ENCODE measurements at regions not wholly inside any gene's neighbourhood (a gene's known extent, or its start where the extent isn't known, plus 50 kb on each side); places are given as distances from the start of the nearest gene placed in this dataset.
A peak's percentile ranks its signal among the peaks of the same experiment; 100 is the strongest.

DNA sequence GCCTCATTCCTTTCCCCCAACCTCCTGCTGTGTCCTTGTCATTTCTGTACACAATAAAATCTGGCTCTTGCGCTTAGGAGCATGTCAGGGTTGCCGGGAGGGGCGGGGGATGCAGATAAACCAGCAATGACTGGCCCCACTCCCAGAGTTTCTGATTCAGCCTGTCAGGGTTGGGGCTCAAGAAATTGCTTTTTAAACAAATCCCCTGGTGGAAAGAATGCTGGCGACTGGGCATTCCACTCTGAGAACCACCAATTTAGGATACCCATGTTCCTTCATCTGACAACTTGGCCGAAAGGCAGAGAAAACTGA lies 376.4 kb downstream of the TCERG1L start:
- POLR2A ChIA-PET, result no interaction called here
- CTCF ChIA-PET, result no interaction called here
- TF ChIP-seq EP300 (IDR thresholded peaks at IDR 0.05) (no peak), NPAS2 (CRISPR knock-in tag; IDR thresholded peaks at IDR 0.05; ENCODE audit: borderline replicate concordance) (no peak), NFE2L2 (conservative IDR thresholded peaks at IDR 0.05; ENCODE audit: low read length) (no peak), POLR2A (IDR thresholded peaks at IDR 0.05; ENCODE audit: low read length) (no peak), ESRRA (IDR thresholded peaks at IDR 0.05; ENCODE audit: borderline replicate concordance, low read length) (no peak), JUN (IDR thresholded peaks at IDR 0.05) (no peak), CEBPB (IDR thresholded peaks at IDR 0.05) (no peak), KDM1A (IDR thresholded peaks at IDR 0.05; ENCODE audit: low read depth) (no peak), FOSB (CRISPR knock-in tag; IDR thresholded peaks at IDR 0.05) (no peak), SREBF2 (IDR thresholded peaks at IDR 0.05) (no peak), ZSCAN20 (CRISPR knock-in tag; IDR thresholded peaks at IDR 0.05) (no peak), HES2 (IDR thresholded peaks at IDR 0.05) (no peak), E2F6 (IDR thresholded peaks at IDR 0.05; ENCODE audit: borderline replicate concordance, low read depth) (no peak), GATA3 (IDR thresholded peaks at IDR 0.05; ENCODE audit: borderline replicate concordance) (no peak), KDM5A (IDR thresholded peaks at IDR 0.05) (no peak), HOXB13 (CRISPR knock-in tag; IDR thresholded peaks at IDR 0.05; ENCODE audit: low read depth) (no peak)
- TF ChIP-seq, protein P1, sequence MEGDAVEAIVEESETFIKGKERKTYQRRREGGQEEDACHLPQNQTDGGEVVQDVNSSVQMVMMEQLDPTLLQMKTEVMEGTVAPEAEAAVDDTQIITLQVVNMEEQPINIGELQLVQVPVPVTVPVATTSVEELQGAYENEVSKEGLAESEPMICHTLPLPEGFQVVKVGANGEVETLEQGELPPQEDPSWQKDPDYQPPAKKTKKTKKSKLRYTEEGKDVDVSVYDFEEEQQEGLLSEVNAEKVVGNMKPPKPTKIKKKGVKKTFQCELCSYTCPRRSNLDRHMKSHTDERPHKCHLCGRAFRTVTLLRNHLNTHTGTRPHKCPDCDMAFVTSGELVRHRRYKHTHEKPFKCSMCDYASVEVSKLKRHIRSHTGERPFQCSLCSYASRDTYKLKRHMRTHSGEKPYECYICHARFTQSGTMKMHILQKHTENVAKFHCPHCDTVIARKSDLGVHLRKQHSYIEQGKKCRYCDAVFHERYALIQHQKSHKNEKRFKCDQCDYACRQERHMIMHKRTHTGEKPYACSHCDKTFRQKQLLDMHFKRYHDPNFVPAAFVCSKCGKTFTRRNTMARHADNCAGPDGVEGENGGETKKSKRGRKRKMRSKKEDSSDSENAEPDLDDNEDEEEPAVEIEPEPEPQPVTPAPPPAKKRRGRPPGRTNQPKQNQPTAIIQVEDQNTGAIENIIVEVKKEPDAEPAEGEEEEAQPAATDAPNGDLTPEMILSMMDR (IDR thresholded peaks at IDR 0.05), result no peak
- TF ChIP-seq, protein P2, sequence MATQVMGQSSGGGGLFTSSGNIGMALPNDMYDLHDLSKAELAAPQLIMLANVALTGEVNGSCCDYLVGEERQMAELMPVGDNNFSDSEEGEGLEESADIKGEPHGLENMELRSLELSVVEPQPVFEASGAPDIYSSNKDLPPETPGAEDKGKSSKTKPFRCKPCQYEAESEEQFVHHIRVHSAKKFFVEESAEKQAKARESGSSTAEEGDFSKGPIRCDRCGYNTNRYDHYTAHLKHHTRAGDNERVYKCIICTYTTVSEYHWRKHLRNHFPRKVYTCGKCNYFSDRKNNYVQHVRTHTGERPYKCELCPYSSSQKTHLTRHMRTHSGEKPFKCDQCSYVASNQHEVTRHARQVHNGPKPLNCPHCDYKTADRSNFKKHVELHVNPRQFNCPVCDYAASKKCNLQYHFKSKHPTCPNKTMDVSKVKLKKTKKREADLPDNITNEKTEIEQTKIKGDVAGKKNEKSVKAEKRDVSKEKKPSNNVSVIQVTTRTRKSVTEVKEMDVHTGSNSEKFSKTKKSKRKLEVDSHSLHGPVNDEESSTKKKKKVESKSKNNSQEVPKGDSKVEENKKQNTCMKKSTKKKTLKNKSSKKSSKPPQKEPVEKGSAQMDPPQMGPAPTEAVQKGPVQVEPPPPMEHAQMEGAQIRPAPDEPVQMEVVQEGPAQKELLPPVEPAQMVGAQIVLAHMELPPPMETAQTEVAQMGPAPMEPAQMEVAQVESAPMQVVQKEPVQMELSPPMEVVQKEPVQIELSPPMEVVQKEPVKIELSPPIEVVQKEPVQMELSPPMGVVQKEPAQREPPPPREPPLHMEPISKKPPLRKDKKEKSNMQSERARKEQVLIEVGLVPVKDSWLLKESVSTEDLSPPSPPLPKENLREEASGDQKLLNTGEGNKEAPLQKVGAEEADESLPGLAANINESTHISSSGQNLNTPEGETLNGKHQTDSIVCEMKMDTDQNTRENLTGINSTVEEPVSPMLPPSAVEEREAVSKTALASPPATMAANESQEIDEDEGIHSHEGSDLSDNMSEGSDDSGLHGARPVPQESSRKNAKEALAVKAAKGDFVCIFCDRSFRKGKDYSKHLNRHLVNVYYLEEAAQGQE (IDR thresholded peaks at IDR 0.05), result no peak
- Histone ChIP-seq H3K9me3 (no peaks in the 10 kb centered on the region), H3K4me1 (no peaks in the 10 kb centered on the region), H3K4me3 (no peak overlapping the region), H3K27ac (no peak overlapping the region), H3K4me2 (no peak overlapping the region)
- FAIRE-seq, result no peak
- WGBS (ENCODE audit: missing lambda C conversion rate), result 10% methylated on average over 5 of the region's 5 CpGs
- ATAC-seq, result no peak
- peak in 1 of 2 experiments; percentile 4 for DNase-seq (ENCODE audit: low read depth in 1 of 2, low spot score in 1 of 2)

DNA sequence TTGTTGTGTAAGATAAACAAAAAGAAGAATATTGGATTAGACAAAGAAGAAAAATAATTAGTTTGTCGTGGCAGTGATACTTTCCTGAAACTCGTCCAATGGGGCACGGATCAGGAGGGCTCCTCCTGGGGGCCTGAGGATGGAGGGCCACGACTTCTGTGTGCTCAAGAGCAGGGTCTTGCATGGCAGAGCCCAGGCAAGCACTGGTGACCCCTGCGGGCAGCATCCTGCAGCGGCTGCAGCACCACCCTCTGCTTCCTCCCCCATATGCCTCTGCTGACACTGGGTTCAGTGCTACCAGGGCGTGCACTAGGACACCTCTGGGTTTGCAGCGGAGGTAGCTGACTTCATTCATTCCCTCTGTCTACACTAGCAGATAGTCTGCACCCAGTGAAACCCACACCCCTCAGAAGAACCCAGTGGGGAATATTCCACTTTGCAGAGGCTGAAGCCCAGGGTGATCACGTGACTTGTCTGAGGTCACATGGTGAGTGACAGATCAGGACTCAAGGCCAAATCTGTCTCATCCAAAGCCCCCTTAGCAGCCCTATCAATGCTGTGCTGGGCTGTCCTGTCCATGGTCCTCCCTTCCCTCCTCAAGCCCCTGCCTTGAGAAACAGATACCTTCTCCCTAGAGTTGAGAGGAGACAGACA lies 375.5 kb downstream of the TCERG1L start:
- DNase-seq (ENCODE audit: low read depth in 1 of 2, low spot score in 1 of 2) (no peak), ATAC-seq (no peak), FAIRE-seq (no peak)
- Histone ChIP-seq H3K4me1 (no peaks in the 10 kb centered on the region), H3K4me3 (no peak overlapping the region), H3K27ac (no peak overlapping the region), H3K9me3 (no peaks in the 10 kb centered on the region), H3K4me2 (no peak overlapping the region)
- ChIA-PET CTCF (no interaction called here), POLR2A (no interaction called here)
- TF ChIP-seq POLR2A (IDR thresholded peaks at IDR 0.05; ENCODE audit: low read length), result no peak
- TF ChIP-seq, protein P3, sequence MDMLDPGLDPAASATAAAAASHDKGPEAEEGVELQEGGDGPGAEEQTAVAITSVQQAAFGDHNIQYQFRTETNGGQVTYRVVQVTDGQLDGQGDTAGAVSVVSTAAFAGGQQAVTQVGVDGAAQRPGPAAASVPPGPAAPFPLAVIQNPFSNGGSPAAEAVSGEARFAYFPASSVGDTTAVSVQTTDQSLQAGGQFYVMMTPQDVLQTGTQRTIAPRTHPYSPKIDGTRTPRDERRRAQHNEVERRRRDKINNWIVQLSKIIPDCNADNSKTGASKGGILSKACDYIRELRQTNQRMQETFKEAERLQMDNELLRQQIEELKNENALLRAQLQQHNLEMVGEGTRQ (IDR thresholded peaks at IDR 0.05), result peak; percentile 79
- 9% methylated on average over 7 of the region's 9 CpGs for WGBS (ENCODE audit: missing lambda C conversion rate)

All from A549 (cell line).